ENCODE measurements at regions not wholly inside any gene's neighbourhood (a gene's known extent, or its start where the extent isn't known, plus 50 kb on each side); places are given as distances from the start of the nearest gene placed in this dataset.

GRCh38 chr2:120551522-120551921 lies 184.1 kb upstream of the GLI2 start:
- Mint-ChIP-seq H3K4me1 (peaks cover 0 to 7% (median 3%) of the 10 kb centered on the region in 3 donors), H3K27me3 (peaks cover 8 to 23% (median 19%) of the 10 kb centered on the region in 3 donors), H3K36me3 (no peaks in the 10 kb centered on the region), H3K4me3 (no peak overlapping the region), H3K9me3 (no peaks in the 10 kb centered on the region), H3K27ac (no peak overlapping the region)
- DNase-seq (no peak), ATAC-seq (ENCODE audit: low read depth in 2 of 2) (no peak)

GRCh38 chr2:120552079-120552478 lies 183.6 kb upstream of the GLI2 start:
- peaks cover 0 to 7% (median 3%) of the 10 kb centered on the region in 3 donors for H3K4me1 Mint-ChIP-seq
- H3K9me3 Mint-ChIP-seq, result no peaks in the 10 kb centered on the region
- DNase-seq (no peak), ATAC-seq (ENCODE audit: low read depth in 2 of 2) (no peak)
- no peak overlapping the region for H3K27ac Mint-ChIP-seq
- peaks cover 8 to 23% (median 19%) of the 10 kb centered on the region in 3 donors for H3K27me3 Mint-ChIP-seq
- H3K36me3 Mint-ChIP-seq, result no peaks in the 10 kb centered on the region
- H3K4me3 Mint-ChIP-seq, result no peak overlapping the region

GRCh38 chr2:120552800-120553481 lies 182.7 kb upstream of the GLI2 start:
- H3K9me3 Mint-ChIP-seq, result peaks cover 0 to 2% (median 0%) of the 10 kb centered on the region in 7 donors
- H3K4me1 Mint-ChIP-seq, result peaks cover 0 to 7% (median 3%) of the 10 kb centered on the region in 3 donors
- no peaks in the 10 kb centered on the region for H3K36me3 Mint-ChIP-seq
- H3K27ac Mint-ChIP-seq, result no peak overlapping the region
- no peak overlapping the region for H3K4me3 Mint-ChIP-seq
- no peak for DNase-seq
- ATAC-seq (ENCODE audit: low read depth in 2 of 2), result no peak
- H3K27me3 Mint-ChIP-seq, result peaks cover 8 to 32% (median 19%) of the 10 kb centered on the region in 3 donors

- DNase-seq (no peak), ATAC-seq (ENCODE audit: low read depth in 2 of 2) (no peak)
- no peaks in the 10 kb centered on the region for H3K36me3 Mint-ChIP-seq
- H3K4me3 Mint-ChIP-seq, result no peak overlapping the region
- peaks cover 0 to 7% (median 3%) of the 10 kb centered on the region in 3 donors for H3K4me1 Mint-ChIP-seq
- H3K27me3 Mint-ChIP-seq, result peaks cover 11 to 36% (median 19%) of the 10 kb centered on the region in 3 donors
- H3K27ac Mint-ChIP-seq, result no peak overlapping the region
- H3K9me3 Mint-ChIP-seq, result peaks cover 0 to 2% (median 0%) of the 10 kb centered on the region in 7 donors
Observed at GRCh38 chr2:120554625-120555032, 181.0 kb upstream of the GLI2 start.

GRCh38 chr2:120555092-120555491 lies 180.6 kb upstream of the GLI2 start:
- no peaks in the 10 kb centered on the region for H3K36me3 Mint-ChIP-seq
- peaks cover 0 to 7% (median 3%) of the 10 kb centered on the region in 3 donors for H3K4me1 Mint-ChIP-seq
- no peak for ATAC-seq (ENCODE audit: low read depth in 2 of 2)

GRCh38 chr2:120556911-120557310 lies 178.8 kb upstream of the GLI2 start:
- Mint-ChIP-seq H3K4me3 (no peak overlapping the region), H3K4me1 (peaks cover 0 to 7% (median 3%) of the 10 kb centered on the region in 3 donors), H3K27me3 (peaks cover 11 to 36% (median 19%) of the 10 kb centered on the region in 3 donors), H3K27ac (no peak overlapping the region), H3K9me3 (peaks cover 0 to 2% (median 0%) of the 10 kb centered on the region in 7 donors), H3K36me3 (no peaks in the 10 kb centered on the region)
- ATAC-seq (ENCODE audit: low read depth in 2 of 2) (no peak), DNase-seq (no peak)

More at GRCh38 chr2:120555092-120555491, 180.6 kb upstream of the GLI2 start:
- H3K27ac Mint-ChIP-seq, result no peak overlapping the region
- no peak overlapping the region for H3K4me3 Mint-ChIP-seq
- peaks cover 0 to 2% (median 0%) of the 10 kb centered on the region in 7 donors for H3K9me3 Mint-ChIP-seq
- peaks cover 11 to 36% (median 19%) of the 10 kb centered on the region in 3 donors for H3K27me3 Mint-ChIP-seq
- no peak for DNase-seq

GRCh38 chr2:120558847-120559246 lies 176.8 kb upstream of the GLI2 start:
- ATAC-seq (ENCODE audit: low read depth in 2 of 2) (no peak), DNase-seq (no peak)
- Mint-ChIP-seq H3K27ac (no peak overlapping the region), H3K9me3 (peaks cover 0 to 2% (median 0%) of the 10 kb centered on the region in 7 donors), H3K36me3 (no peaks in the 10 kb centered on the region), H3K4me1 (no peaks in the 10 kb centered on the region), H3K4me3 (no peak overlapping the region), H3K27me3 (peaks cover 7 to 24% (median 7%) of the 10 kb centered on the region in 3 donors)

- Mint-ChIP-seq H3K27ac (no peak overlapping the region), H3K36me3 (no peaks in the 10 kb centered on the region), H3K27me3 (peaks cover 6 to 21% (median 7%) of the 10 kb centered on the region in 3 donors), H3K4me3 (no peak overlapping the region), H3K9me3 (peaks cover 0 to 2% (median 0%) of the 10 kb centered on the region in 7 donors), H3K4me1 (no peaks in the 10 kb centered on the region)
- ATAC-seq (ENCODE audit: low read depth in 2 of 2) (no peak), DNase-seq (no peak)
Observed at GRCh38 chr2:120559401-120559800, 176.3 kb upstream of the GLI2 start.

GRCh38 chr2:120560330-120560729 lies 175.3 kb upstream of the GLI2 start:
- ATAC-seq (ENCODE audit: low read depth in 2 of 2) (no peak), DNase-seq (no peak)
- no peak overlapping the region for H3K27ac Mint-ChIP-seq
- no peak overlapping the region for H3K4me3 Mint-ChIP-seq
- no peaks in the 10 kb centered on the region for H3K4me1 Mint-ChIP-seq
- H3K36me3 Mint-ChIP-seq, result no peaks in the 10 kb centered on the region
- peaks cover 0 to 2% (median 0%) of the 10 kb centered on the region in 7 donors for H3K9me3 Mint-ChIP-seq
- H3K27me3 Mint-ChIP-seq, result peaks cover 0 to 13% (median 4%) of the 10 kb centered on the region in 3 donors

- Mint-ChIP-seq H3K4me1 (no peaks in the 10 kb centered on the region), H3K27ac (no peak overlapping the region), H3K4me3 (peak overlapping the region in 1 of 8 donors; percentile 63), H3K9me3 (peaks cover 0 to 2% (median 0%) of the 10 kb centered on the region in 7 donors), H3K36me3 (no peaks in the 10 kb centered on the region), H3K27me3 (peaks cover 0 to 13% (median 4%) of the 10 kb centered on the region in 3 donors)
- DNase-seq (no peak), ATAC-seq (ENCODE audit: low read depth in 2 of 2) (no peak)
Observed at GRCh38 chr2:120561379-120562035, 174.2 kb upstream of the GLI2 start.

- Mint-ChIP-seq H3K27me3 (peaks cover 0 to 9% (median 4%) of the 10 kb centered on the region in 3 donors), H3K9me3 (peaks cover 0 to under 1% (median 0%) of the 10 kb centered on the region in 7 donors), H3K36me3 (no peaks in the 10 kb centered on the region), H3K4me1 (no peaks in the 10 kb centered on the region), H3K4me3 (no peak overlapping the region), H3K27ac (no peak overlapping the region)
- ATAC-seq (ENCODE audit: low read depth in 2 of 2) (no peak), DNase-seq (no peak)
Observed at GRCh38 chr2:120562218-120563005, 173.3 kb upstream of the GLI2 start.

- ATAC-seq (ENCODE audit: low read depth in 2 of 2) (no peak), DNase-seq (no peak)
- no peaks in the 10 kb centered on the region for H3K9me3 Mint-ChIP-seq
- no peaks in the 10 kb centered on the region for H3K36me3 Mint-ChIP-seq
- no peaks in the 10 kb centered on the region for H3K4me1 Mint-ChIP-seq
- peaks cover 0 to 2% (median 0%) of the 10 kb centered on the region in 3 donors for H3K27me3 Mint-ChIP-seq
- no peak overlapping the region for H3K4me3 Mint-ChIP-seq
- H3K27ac Mint-ChIP-seq, result no peak overlapping the region
Observed at GRCh38 chr2:120563616-120564015, 172.1 kb upstream of the GLI2 start.
